ENCODE measurements at regions not wholly inside any gene's neighbourhood (a gene's known extent, or its start where the extent isn't known, plus 50 kb on each side); places are given as distances from the start of the nearest gene placed in this dataset.
A peak's percentile ranks its signal among the peaks of the same experiment; 100 is the strongest.
"Not testable (repeated sequence)": the region's sequence is repeated elsewhere in the genome, so short reads cannot be mapped to it uniquely, and the experiment has no call there.

DNA sequence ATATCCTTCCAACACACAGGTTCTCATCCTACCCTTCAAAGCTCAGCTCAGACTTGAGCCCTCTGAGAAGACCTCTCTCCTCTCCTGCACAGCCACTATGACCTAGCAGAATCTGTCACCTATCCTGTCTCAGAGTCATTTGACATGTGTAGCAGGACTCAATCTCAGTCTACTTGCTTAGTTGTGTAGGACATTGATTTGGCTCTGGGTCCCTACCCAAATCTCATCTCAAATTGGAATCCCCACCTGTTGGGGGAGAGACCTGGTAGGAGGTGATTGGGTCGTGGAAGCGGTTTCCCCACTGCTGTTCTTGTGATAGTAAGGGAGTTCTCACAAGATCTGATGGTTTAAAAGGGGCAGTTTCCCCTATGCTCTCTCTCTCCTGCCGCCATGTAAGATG, 297.9 kb downstream of the CD83 start:
- H3K4me3 Mint-ChIP-seq = no peak overlapping the region
- H3K4me1 Mint-ChIP-seq = no peaks in the 10 kb centered on the region
- DNase-seq = no peak
- peak overlapping the region; percentile 10 for H3K27ac Mint-ChIP-seq
- H3K27me3 Mint-ChIP-seq = no peaks in the 10 kb centered on the region
- H3K9me3 ChIP-seq (ENCODE audit: control insufficient read depth, low read length, poor library complexity, severe bottlenecking) = no peaks in the 10 kb centered on the region
- ATAC-seq = no peak
- H3K36me3 Mint-ChIP-seq (ENCODE audit: low read depth) = no peaks in the 10 kb centered on the region

DNA sequence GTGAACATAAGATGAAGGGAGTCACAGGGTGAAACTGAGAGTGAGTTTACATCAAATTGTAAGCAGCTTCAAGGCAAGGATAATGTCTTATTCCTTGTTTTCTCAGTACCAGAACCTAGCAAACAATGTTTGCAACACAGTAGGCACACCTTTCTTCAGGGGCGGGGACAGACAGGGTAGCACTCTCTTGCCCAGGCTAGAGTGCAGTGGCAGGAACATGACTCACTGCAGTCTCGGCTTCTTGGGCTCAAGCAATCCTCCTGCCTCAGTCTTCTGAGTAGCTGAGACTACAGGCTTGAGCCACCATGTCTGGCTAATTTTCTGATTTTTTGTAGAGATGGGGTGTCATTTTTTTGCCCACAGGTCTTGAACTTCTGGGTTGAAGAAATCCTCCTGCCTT, 299.8 kb downstream of the CD83 start:
- Mint-ChIP-seq H3K27ac (no peak overlapping the region), H3K4me3 (no peak overlapping the region), H3K36me3 (ENCODE audit: low read depth) (peaks cover 2% of the 10 kb centered on the region), H3K27me3 (no peaks in the 10 kb centered on the region), H3K4me1 (no peaks in the 10 kb centered on the region)
- H3K9me3 ChIP-seq (ENCODE audit: control insufficient read depth, low read length, poor library complexity, severe bottlenecking) = no peaks in the 10 kb centered on the region
- ATAC-seq (no peak), DNase-seq (no peak)

DNA sequence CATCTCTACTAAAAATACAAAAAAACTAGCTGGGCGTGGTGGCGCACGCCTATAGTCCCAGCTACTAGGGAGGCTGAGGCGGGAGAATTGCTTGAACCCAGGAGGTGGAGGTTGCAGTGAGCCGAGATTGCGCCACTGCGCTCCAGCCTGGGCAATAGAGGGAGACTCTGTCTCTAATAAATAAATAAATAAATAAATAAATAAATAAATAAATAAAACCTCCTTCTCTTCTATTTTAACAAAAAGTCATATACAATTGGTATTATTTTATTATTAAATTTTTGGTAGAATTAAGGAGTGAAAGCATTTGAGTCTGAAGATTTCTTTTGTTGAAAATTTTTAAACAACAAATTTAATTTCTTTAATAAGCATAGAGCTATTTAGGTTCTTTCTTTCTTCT, 301.7 kb downstream of the CD83 start:
- H3K4me1 Mint-ChIP-seq; H3K9me3 ChIP-seq (ENCODE audit: control insufficient read depth, low read length, poor library complexity, severe bottlenecking); H3K27ac Mint-ChIP-seq; H3K4me3 Mint-ChIP-seq; ATAC-seq; DNase-seq; H3K27me3 Mint-ChIP-seq; H3K36me3 Mint-ChIP-seq (ENCODE audit: low read depth): not testable (repeated sequence)

DNA sequence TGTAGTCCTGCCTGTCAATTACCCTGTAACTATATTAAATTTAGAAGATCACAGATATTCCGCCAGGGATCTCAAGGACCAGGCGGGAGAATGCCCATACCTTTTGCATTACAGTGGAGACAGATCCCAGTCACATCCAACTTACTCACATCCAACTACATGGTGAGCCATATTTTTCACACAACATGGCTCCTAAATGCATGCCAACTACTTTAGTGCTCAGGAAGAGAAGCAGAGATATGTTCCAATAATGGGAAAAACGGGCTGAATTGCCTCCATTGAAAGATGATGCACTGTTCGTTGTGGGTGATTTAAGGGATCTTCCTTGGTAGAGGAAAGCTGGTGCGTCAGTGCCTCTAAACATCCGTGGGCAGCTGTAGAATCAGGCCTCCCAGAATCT, 304.5 kb downstream of the CD83 start:
- H3K36me3 Mint-ChIP-seq (ENCODE audit: low read depth) = peaks cover 2% of the 10 kb centered on the region
- H3K27ac Mint-ChIP-seq = no peak overlapping the region
- no peak overlapping the region for H3K4me3 Mint-ChIP-seq
- H3K4me1 Mint-ChIP-seq = peaks cover 2% of the 10 kb centered on the region
- H3K27me3 Mint-ChIP-seq = peaks cover 11% of the 10 kb centered on the region
- H3K9me3 ChIP-seq (ENCODE audit: control insufficient read depth, low read length, poor library complexity, severe bottlenecking) = no peaks in the 10 kb centered on the region
- DNase-seq (no peak), ATAC-seq (no peak)

DNA sequence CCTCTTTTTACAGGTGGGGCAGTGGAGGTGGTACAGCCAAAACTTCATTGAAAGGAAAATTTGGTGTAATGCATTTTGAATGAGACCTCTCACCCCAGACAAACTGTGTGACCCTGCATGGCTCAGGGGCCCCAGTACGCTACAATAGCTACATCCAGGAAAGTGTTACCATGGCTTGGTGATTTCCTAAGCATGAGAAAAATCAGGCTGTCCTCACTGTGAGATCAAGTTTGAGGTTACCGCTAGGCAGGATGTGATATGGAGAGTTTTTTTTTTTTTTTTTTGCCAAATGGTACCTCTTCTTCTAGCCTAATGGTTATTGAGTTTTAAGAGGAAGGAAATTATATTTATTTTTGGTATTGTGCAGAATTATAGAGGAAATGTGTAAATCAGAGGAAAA, 305.3 kb downstream of the CD83 start:
- Mint-ChIP-seq H3K4me3 (no peak overlapping the region), H3K27ac (no peak overlapping the region), H3K4me1 (peaks cover 2% of the 10 kb centered on the region), H3K27me3 (peaks cover 11% of the 10 kb centered on the region), H3K36me3 (ENCODE audit: low read depth) (peaks cover 2% of the 10 kb centered on the region)
- no peak for DNase-seq
- no peaks in the 10 kb centered on the region for H3K9me3 ChIP-seq (ENCODE audit: control insufficient read depth, low read length, poor library complexity, severe bottlenecking)
- no peak for ATAC-seq

DNA sequence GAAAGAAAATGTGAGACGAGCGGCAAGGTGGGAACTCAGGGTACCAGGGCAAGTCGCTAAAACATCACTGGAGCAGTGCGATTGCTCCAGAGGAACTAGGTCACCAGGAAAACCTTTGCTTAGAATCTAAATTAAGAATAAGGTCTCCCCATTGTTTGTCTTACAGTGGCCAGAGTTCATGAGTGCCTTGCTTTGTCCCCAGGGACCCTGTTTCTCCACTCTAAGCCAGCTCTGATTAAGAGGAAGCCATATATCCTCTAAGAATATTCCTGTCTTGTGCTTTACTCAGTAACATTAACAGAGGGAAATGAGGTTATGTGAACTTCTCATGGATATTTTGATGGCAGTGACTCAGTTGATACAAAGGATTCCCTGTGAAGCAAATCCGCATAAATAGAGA, 305.8 kb downstream of the CD83 start:
- DNase-seq = no peak
- no peak overlapping the region for H3K4me3 Mint-ChIP-seq
- ATAC-seq = no peak
- peaks cover 2% of the 10 kb centered on the region for H3K4me1 Mint-ChIP-seq
- peaks cover 11% of the 10 kb centered on the region for H3K27me3 Mint-ChIP-seq
- H3K9me3 ChIP-seq (ENCODE audit: control insufficient read depth, low read length, poor library complexity, severe bottlenecking) = no peaks in the 10 kb centered on the region
- H3K27ac Mint-ChIP-seq = no peak overlapping the region
- peaks cover 2% of the 10 kb centered on the region for H3K36me3 Mint-ChIP-seq (ENCODE audit: low read depth)

DNA sequence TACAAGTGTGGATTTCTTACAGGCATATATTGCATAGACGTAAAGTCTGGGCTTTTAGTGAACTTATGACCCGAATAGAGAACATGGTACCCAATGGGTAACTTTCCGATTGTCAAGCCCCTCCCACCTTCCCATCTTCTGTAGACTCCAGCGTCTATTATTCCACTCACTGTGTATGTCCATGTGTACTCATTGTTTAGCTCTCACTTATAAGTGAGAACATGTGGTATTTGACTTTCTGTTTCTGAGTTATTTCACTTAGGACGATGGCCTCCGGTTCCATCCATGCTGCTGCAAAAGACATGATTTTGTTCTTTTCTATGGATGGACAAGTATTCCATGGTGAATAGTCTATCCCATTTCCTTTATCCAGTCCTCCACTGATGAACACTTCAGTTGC, 306.4 kb downstream of the CD83 start:
- no peak overlapping the region for H3K4me3 Mint-ChIP-seq
- peaks cover 2% of the 10 kb centered on the region for H3K4me1 Mint-ChIP-seq
- H3K9me3 ChIP-seq (ENCODE audit: control insufficient read depth, low read length, poor library complexity, severe bottlenecking) = no peaks in the 10 kb centered on the region
- no peak overlapping the region for H3K27ac Mint-ChIP-seq
- H3K36me3 Mint-ChIP-seq (ENCODE audit: low read depth) = peaks cover 2% of the 10 kb centered on the region
- ATAC-seq (no peak), DNase-seq (no peak)
- H3K27me3 Mint-ChIP-seq = peaks cover 13% of the 10 kb centered on the region

DNA sequence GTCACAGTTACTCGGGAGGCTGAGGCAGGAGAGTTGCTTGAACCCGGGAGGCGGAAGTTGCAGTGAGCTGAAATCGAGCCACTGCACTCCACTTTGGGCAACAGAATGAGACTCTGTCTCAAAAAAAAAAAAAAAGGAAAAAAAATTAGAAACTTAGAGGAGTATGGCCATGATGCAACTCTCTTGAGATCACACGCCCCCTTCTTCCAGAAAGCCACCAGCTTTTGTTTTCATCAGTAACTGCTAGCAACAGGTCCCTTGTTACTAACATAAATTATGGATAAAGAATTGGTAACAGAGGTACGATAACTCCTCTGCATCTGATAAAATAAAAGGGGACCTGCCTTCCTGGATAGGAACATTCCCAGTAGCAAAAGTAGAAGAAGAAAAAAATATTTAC, 308.2 kb downstream of the CD83 start:
- H3K36me3 Mint-ChIP-seq (ENCODE audit: low read depth) = no peaks in the 10 kb centered on the region
- no peak for DNase-seq
- ATAC-seq = no peak
- H3K4me3 Mint-ChIP-seq = no peak overlapping the region
- H3K27me3 Mint-ChIP-seq = peaks cover 15% of the 10 kb centered on the region
- H3K9me3 ChIP-seq (ENCODE audit: control insufficient read depth, low read length, poor library complexity, severe bottlenecking) = no peaks in the 10 kb centered on the region
- no peak overlapping the region for H3K27ac Mint-ChIP-seq
- peaks cover 2% of the 10 kb centered on the region for H3K4me1 Mint-ChIP-seq

DNA sequence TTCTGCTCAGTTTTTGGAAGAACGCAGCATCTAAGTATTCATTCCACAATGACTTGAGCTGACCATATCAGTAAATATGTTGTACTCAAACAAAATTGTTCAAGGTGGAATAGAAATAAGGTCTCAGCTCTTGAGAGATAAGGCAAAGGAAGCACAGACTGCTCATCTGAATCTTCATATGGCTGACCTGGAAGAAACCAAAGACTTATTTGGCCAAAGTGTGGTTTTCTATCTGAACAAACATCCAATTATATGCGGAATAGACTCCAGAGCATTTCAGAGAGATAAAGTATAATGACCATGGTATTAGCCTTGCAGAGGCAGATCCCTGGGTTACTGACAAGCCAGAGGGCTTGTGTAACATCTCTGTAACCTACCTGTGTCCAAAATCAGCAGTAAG, 308.7 kb downstream of the CD83 start:
- ATAC-seq (no peak), DNase-seq (no peak)
- no peaks in the 10 kb centered on the region for H3K36me3 Mint-ChIP-seq (ENCODE audit: low read depth)
- peaks cover 2% of the 10 kb centered on the region for H3K4me1 Mint-ChIP-seq
- no peak overlapping the region for H3K4me3 Mint-ChIP-seq
- peaks cover 15% of the 10 kb centered on the region for H3K27me3 Mint-ChIP-seq
- H3K9me3 ChIP-seq (ENCODE audit: control insufficient read depth, low read length, poor library complexity, severe bottlenecking) = no peaks in the 10 kb centered on the region
- H3K27ac Mint-ChIP-seq = no peak overlapping the region

DNA sequence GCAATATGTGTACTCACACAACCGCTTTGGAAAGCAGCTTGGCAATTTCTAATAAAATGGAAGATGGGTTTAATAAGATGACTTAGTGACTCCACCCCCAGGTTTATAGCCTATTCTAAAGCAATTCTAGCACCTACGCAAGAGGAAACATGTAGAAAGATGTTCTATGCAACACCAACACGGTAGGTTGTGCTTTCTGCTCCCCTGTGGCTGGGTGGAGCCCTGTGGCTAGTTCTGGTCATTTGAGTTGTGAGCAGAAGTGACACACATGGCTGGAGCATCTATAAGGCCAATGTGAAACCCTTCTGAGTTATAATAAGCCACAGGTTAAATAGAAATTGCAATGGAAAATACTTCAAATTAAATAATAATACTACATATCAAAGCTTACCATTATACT, 310.7 kb downstream of the CD83 start:
- Mint-ChIP-seq H3K27me3 (peaks cover 15% of the 10 kb centered on the region), H3K36me3 (ENCODE audit: low read depth) (no peaks in the 10 kb centered on the region), H3K4me1 (peaks cover 2% of the 10 kb centered on the region), H3K4me3 (no peak overlapping the region), H3K27ac (no peak overlapping the region)
- ATAC-seq = no peak
- no peaks in the 10 kb centered on the region for H3K9me3 ChIP-seq (ENCODE audit: control insufficient read depth, low read length, poor library complexity, severe bottlenecking)
- no peak for DNase-seq

DNA sequence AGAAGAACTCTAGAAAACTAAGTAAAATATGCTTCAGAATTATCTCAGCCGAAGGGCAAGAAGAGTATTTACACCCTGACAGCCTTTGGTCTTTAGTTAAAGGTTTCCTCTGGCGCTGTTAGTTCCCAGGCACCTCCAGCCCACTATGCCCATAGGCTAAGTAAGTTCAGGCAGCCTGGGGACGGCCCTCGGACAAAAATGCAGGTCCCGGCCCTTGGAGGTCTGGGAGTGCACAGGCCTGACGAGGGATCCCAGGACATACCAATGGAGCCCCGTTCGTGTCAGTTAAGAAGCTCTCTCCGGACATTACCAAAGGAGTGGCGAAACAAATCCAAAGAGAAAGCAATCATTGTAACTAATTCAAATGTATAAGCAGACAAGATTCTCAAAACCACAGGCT, 311.8 kb downstream of the CD83 start:
- H3K27me3 Mint-ChIP-seq = peaks cover 14% of the 10 kb centered on the region
- H3K4me3 Mint-ChIP-seq = no peak overlapping the region
- ATAC-seq (no peak), DNase-seq (no peak)
- H3K36me3 Mint-ChIP-seq (ENCODE audit: low read depth) = no peaks in the 10 kb centered on the region
- H3K27ac Mint-ChIP-seq = no peak overlapping the region
- no peaks in the 10 kb centered on the region for H3K9me3 ChIP-seq (ENCODE audit: control insufficient read depth, low read length, poor library complexity, severe bottlenecking)
- no peaks in the 10 kb centered on the region for H3K4me1 Mint-ChIP-seq

DNA sequence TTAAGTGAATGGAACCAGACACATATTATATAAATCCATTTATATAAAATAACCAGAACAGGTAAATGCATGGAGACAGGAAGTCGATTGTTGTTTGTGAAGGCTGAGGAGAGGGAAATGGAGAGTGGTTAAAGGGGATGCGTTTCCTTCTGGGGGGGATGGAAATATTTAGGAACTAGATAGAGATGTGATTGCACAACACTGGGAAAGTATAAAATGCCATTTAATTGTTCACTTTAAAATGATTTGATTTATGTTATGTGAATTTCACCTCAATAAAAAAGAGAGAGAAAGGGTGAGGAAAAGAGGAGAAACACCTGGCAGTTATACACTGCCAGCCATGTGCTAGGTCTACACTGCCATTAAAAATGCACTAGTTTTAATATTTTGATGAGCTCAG, 312.6 kb downstream of the CD83 start:
- no peaks in the 10 kb centered on the region for H3K9me3 ChIP-seq (ENCODE audit: control insufficient read depth, low read length, poor library complexity, severe bottlenecking)
- no peak for ATAC-seq
- H3K4me3 Mint-ChIP-seq = no peak overlapping the region
- no peak overlapping the region for H3K27ac Mint-ChIP-seq
- H3K36me3 Mint-ChIP-seq (ENCODE audit: low read depth) = no peaks in the 10 kb centered on the region
- DNase-seq = no peak
- H3K4me1 Mint-ChIP-seq = no peaks in the 10 kb centered on the region
- H3K27me3 Mint-ChIP-seq = peaks cover 5% of the 10 kb centered on the region

DNA sequence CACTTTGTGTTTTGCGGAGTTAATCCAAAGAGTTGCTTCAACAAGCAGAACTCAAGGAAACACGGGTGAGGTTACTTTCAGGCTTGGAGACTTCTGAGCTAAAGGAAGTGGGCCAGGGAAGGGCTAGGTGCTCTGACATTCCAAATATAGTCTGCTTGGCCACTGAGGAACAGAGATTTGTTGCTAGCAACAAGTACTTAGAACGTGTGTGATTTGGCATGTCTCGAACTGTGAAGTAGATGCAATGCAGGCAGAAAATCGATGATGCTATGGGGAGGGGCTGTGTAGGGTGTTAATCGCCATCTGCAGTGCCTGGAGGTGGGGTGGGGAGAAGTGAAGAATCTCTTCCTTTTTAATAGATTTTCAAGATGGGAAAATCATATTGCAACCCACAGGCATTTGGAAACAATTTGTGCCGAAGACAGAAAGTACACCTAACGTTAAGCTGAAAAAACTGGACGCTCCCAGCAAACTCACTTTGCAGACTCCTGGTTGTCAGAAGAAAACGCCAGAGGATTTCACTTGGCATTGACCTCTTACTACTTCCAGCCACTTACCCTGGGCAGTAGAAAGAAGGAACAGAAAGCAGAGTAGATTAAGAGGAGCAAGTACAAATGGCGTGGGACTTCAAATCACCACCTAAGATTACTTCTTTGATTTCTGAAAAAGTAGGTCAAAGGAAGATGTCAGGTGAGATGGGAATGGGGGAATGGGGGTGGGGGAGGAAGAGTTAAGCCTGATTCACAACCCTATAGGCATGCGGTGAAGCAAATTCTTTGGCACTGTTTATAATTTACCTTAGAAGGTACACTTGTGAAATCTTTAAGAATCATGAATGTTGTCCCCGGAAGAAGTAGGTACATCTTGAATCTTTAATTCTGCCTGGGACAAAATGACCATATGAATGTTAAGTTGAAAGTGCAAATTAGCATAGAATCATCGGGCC, 314.1 kb downstream of the CD83 start:
- H3K9me3 ChIP-seq (ENCODE audit: control insufficient read depth, low read length, poor library complexity, severe bottlenecking) = no peaks in the 10 kb centered on the region
- peaks cover 4% of the 10 kb centered on the region for H3K27me3 Mint-ChIP-seq
- H3K36me3 Mint-ChIP-seq (ENCODE audit: low read depth) = no peaks in the 10 kb centered on the region
- no peak overlapping the region for H3K4me3 Mint-ChIP-seq
- no peaks in the 10 kb centered on the region for H3K4me1 Mint-ChIP-seq
- DNase-seq (no peak), ATAC-seq (no peak)
- no peak overlapping the region for H3K27ac Mint-ChIP-seq
